HG03521 (cell line): ENCODE measurements at regions not wholly inside any gene's neighbourhood (a gene's known extent, or its start where the extent isn't known, plus 50 kb on each side); places are given as distances from the start of the nearest gene placed in this dataset.
A peak's percentile ranks its signal among the peaks of the same experiment; 100 is the strongest.

Source experiments
- ATAC-seq: cut with Tn5 transposase; IDR thresholded peaks from one replicate; pipeline ENCODE4 v1.9.1; 2021; ENCODE audit warnings: mild to moderate bottlenecking, moderate library complexity; ENCODE audit not compliant: unreplicated experiment

DNA sequence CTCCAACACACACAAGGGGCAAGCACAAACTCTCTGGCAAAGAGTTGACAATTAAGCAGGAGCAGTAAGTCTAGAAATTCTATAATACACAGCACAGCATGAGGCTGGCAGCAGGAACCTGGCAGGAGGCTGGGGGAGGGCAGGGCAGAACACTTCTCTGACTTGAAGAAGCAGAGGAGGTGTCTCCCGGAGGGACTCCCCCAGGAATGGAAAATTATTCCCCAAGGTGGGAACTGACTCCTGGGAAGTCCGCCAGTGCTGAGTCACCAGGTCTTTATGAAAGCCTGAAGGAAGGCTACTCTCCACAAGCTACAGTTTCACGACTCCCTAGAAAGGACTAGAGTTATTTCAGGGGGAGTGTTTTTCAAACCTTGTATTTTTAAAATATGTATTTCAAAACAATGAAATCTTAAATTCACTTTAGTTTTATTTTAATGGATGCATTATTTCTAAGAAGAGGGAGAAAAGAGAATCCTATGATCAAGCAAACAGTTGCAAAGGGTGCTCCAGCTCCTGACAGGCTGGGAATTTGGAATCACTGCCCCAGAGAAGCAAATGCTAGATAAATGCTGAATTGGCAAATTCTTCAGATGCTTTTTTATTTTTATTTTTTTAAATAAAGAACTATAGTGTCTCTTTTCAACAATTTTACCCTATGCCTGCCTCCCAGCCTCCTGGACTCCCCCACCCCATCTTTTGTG is 192.8 kb downstream of the LY86 start:
- ATAC-seq, result no peak

DNA sequence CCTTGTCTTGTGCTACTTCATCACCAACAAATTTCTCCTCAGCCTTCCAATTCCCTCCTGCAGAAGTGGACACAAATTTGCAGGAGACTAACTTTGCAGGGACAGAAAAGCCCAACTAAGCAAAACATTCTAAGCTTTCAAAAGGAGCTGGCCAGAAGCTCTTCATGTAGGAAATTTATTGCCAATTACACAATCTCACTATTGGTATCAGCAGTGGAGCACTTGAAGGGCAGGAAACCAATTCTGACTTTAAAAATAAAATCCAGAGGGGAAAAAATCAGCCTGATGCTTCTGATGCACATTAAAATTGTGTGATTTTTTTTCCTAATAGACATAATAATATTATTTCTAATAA is 193.3 kb downstream of the LY86 start:
- no peak for ATAC-seq

DNA sequence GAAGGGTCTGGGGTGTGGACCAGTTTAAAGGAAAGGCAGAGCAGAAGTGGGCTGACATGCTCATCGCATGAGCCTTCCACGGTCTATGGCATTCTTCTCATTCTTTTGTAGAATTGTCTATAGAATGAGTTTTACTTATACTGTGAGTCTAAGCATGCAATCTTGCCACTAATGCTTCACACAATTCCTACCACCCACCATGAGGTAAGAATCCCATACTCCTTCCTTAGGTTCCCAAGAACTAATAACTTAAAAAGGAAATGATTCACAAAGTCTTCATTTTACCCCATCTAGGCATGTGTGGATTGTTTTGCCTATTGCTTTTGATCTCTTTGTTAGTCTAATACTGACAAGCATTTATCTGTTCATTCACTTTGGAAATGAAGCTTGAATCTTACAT is 195.2 kb downstream of the LY86 start:
- no peak for ATAC-seq

DNA sequence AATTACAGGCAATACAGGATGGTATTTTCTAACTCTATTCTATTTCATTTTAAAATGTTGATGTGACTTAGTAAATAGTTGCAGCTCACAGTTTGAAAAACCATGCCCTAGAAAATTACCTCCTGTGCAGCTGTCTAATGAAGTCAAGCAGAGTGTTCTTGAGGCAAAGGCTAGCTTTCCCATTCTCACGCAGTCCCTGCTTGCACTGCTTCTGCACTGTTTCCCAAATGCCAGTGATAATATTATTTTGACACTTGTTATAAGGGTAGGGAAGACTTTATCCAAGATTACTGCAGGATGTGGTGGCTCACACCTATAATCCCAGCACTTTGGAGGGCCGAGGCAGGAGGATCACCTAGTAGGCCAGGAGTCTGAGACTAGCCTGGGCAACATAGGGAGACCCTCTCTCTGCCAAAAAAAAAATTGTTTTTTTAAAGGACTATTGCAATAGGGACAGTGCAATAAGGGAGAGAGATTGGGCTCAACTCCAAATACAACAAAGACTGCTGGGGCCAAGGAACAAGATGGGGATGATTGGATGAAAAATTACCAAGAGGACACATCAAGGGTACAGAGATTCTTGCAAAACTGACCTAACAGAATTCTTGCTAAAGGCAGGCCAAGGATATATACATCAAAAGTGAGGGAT is 196.1 kb downstream of the LY86 start:
- no peak for ATAC-seq

DNA sequence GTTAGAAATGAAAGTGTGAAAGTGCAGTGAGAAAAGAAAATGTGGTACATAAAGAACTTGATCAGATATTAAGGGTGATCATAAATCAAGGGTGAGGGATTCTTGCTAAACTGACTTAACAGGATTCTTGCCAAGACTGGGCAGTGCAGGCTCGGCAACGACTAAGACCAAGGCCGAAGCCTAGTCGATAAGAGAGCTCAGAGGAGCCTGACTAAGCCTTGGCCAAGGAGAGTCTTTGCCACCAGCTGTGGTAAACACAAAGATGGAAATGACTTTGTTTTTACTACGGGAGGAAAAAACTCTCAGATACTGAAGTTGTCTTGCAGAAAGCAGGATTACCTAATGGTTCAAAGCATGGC is 196.6 kb downstream of the LY86 start:
- ATAC-seq, result no peak

- ATAC-seq, result no peak
Measured at GRCh38 chr6:6788394-6789032, 200.0 kb downstream of the LY86 start.

- no peak for ATAC-seq
Measured at GRCh38 chr6:6790393-6790792, 201.9 kb downstream of the LY86 start.

- ATAC-seq, result no peak
Measured at GRCh38 chr6:6790891-6791290, 202.4 kb downstream of the LY86 start.

- no peak for ATAC-seq
Measured at GRCh38 chr6:6793388-6794250, 205.1 kb downstream of the LY86 start.

DNA sequence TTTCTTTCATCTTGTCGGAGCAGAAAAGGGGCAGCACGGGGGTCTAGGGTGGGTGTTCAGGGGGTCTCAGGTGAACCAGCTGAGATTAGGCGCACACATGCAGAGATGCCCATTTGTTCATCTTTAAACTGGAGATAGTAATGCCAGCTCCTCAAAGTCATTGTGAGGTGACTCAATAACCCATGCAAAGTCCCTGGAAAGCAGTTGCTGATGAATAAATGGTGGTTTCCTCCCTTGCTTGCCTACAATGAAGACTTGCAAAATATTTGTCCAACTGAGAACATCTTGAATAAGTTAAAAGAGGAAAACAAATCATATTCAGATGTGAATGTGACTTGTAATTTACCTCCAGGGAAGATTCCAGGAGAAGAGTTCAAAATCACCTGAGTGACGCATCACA is 206.9 kb downstream of the LY86 start:
- ATAC-seq, result no peak

- no peak for ATAC-seq
Measured at GRCh38 chr6:6796818-6797217, 208.3 kb downstream of the LY86 start.

DNA sequence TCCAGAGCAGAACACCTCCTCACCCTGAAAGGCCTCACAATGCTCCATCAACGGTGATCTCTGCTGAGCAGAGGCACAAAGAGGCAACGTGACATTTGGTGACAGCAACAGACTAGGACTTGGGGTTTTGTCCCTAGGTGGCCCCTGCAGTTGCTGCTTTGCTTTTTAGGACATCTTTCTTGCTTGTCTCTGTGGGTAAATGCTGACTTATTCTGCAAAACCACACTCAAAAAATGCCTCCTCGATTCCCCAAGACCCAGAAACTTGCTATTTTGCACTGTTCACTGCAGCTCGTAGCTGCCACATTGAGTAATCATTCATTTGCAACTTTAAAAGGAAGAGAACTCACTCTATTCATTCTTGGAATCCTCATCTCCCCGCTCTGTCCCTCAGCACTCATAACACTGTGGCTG is 209.9 kb downstream of the LY86 start:
- ATAC-seq, result no peak

DNA sequence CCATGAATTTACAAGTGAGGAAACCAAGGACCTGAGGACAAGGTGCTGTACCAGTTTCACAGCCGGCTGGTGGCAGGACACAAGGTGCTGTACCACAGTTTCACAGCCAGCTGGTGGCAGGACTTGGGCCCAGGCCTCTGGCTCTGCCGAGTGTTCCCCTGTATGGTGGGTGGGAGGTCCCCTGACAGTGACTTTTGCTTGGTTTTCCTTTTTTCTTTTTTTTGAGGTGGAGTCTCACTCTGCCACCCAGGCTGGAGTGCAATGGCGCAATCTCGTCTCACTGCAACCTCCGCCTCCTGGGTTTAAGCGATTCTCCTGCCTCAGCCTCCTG is 212.4 kb downstream of the LY86 start:
- ATAC-seq, result no peak

- ATAC-seq, result no peak
Measured at GRCh38 chr6:6801635-6802218, 213.2 kb downstream of the LY86 start.

DNA sequence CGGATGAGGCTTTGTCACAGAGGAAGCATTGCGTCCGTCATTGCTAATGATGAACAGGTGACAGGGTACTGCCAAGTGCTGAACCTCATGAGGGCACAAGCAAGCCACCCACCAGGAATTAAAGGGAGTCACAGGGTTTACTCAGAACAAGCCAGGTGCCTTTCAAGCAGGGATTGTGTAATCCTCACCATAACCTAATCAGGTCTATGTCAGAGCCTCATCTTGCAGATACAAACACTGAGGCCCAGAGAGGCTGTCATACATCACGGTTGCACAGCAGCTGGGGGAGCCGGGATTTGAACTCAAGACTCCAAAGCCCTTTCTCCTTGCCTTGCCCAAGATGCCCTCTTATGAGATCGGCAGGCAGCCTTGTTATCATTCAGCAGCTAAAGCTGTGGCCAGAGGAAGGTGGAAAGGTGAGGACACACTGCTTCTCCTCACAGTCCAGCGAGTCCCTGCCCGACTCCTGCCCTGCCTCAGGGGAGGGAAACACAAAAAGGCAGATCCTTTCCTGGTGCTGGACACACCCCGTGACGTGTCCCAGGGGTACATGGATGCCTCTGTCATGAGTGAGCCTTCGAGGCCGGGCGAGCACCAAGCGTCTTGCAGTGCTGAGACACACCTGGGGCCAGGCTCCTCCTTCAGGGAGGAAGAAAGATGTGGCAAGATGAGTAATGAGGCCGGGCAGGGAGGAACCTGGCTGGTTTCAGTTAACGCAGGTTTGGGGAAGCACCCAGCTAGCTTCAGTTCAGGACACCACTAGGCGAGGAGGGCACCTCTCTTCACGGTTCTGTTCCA is 214.9 kb downstream of the LY86 start:
- ATAC-seq, result peak; percentile 72

- ATAC-seq, result no peak
Measured at GRCh38 chr6:6804843-6805615, 216.5 kb downstream of the LY86 start.

- no peak for ATAC-seq
Measured at GRCh38 chr6:6806844-6807518, 218.5 kb downstream of the LY86 start.

DNA sequence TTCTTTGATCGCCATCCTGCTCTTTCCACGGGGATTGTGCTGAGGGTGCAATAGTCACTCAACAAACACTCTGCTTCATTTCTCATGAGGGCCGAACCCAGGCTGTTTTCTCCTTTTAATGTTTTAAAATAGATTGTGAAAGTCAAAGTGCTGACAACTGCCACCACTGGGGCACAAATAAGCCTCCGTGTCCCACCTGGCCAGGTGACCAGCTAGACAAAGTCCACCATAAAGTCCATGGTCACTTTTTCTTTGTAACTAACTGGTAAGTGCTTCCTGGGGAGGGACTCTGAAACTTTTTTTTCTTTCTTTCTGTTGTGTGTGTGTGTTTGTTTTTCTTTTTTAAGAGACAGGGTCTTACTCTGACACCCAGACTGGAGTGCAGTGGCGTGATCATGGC is 219.8 kb downstream of the LY86 start:
- ATAC-seq, result no peak

- no peak for ATAC-seq
Measured at GRCh38 chr6:6808915-6809314, 220.4 kb downstream of the LY86 start.
